ENCODE measurements at regions not wholly inside any gene's neighbourhood (a gene's known extent, or its start where the extent isn't known, plus 50 kb on each side); places are given as distances from the start of the nearest gene placed in this dataset.

GRCh38 chr2:128640845-128641360 is 322.2 kb upstream of the HS6ST1 start:
- H3K4me3 ChIP-seq (ENCODE audit: low read length), result no peak overlapping the region
- TF ChIP-seq CTCF (conservative IDR thresholded peaks at IDR 0.05; ENCODE audit: low read depth, low read length), result no peak
- DNase-seq (ENCODE audit: low read depth), result no peak

- no peak for TF ChIP-seq CTCF (conservative IDR thresholded peaks at IDR 0.05; ENCODE audit: low read depth, low read length)
- DNase-seq (ENCODE audit: low read depth), result no peak
- H3K4me3 ChIP-seq (ENCODE audit: low read length), result no peak overlapping the region
These were observed 322.9 kb upstream of the HS6ST1 start for GRCh38 chr2:128641421-128642080.

GRCh38 chr2:128642316-128642715 is 323.6 kb upstream of the HS6ST1 start:
- no peak for DNase-seq (ENCODE audit: low read depth)
- H3K4me3 ChIP-seq (ENCODE audit: low read length), result no peak overlapping the region
- TF ChIP-seq CTCF (conservative IDR thresholded peaks at IDR 0.05; ENCODE audit: low read depth, low read length), result no peak

- H3K4me3 ChIP-seq (ENCODE audit: low read length), result no peak overlapping the region
- no peak for TF ChIP-seq CTCF (conservative IDR thresholded peaks at IDR 0.05; ENCODE audit: low read depth, low read length)
- no peak for DNase-seq (ENCODE audit: low read depth)
These were observed 324.2 kb upstream of the HS6ST1 start for GRCh38 chr2:128642821-128643220.

- TF ChIP-seq CTCF (conservative IDR thresholded peaks at IDR 0.05; ENCODE audit: low read depth, low read length), result no peak
- no peak overlapping the region for H3K4me3 ChIP-seq (ENCODE audit: low read length)
- no peak for DNase-seq (ENCODE audit: low read depth)
These were observed 324.8 kb upstream of the HS6ST1 start for GRCh38 chr2:128643221-128644065.

GRCh38 chr2:128644156-128644555 is 325.5 kb upstream of the HS6ST1 start:
- DNase-seq (ENCODE audit: low read depth), result no peak
- no peak for TF ChIP-seq CTCF (conservative IDR thresholded peaks at IDR 0.05; ENCODE audit: low read depth, low read length)

More at GRCh38 chr2:128644156-128644555, 325.5 kb upstream of the HS6ST1 start:
- no peak overlapping the region for H3K4me3 ChIP-seq (ENCODE audit: low read length)

Data from retinal pigment epithelial cell (primary cell).